ENCODE measurements at regions not wholly inside any gene's neighbourhood (a gene's known extent, or its start where the extent isn't known, plus 50 kb on each side); places are given as distances from the start of the nearest gene placed in this dataset.

DNA sequence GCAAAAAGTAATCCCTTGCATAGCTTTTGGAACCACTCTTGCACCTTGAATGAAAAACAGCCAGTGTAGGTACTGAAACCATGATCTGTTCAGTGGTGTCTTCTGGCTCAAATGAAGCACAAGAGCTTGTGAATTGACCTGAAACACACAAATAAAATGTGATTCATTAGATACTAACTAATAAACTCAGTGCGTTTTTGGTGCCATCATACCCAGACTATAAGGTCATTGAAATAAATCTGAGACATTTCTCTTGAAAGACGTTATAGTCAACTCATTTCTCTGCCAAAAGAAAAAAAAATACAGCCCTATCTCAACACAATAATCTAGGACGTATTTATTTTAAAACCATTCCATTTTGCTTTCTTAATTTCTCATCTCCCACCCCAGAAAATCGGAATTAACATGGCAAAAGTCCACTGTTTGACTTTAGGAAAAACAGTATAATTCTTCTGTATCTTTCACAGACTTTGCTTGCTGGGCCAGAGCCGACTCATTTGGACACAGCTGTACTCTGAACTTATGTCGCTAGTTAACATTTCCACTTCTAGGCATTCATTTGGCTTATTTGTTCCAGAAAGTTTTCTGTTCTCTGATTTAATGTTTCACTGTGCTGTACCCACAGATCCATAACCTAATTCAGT lies 284.9 kb upstream of the TBL1XR1 start:
- no peak for DNase-seq
- Histone ChIP-seq H3K36me3 (no peaks in the 10 kb centered on the region), H3K27ac (peak overlapping the region in 7 of 12 donors; percentile 3 to 66 (median 9)), H3K9me3 (peaks cover 0 to 15% (median 0%) of the 10 kb centered on the region in 12 donors), H3K4me3 (no peak overlapping the region), H3K27me3 (no peaks in the 10 kb centered on the region), H3K4me1 (peaks cover 0 to 28% (median 9%) of the 10 kb centered on the region in 12 donors)
- peak in 1 of 4 donors; percentile 46 for ATAC-seq
- WGBS, 4 donors = 72 to 83% (median 77%) methylated on average over 6 of the region's 6 CpGs
- intact Hi-C loops (cut with DNase I) = loop anchor here in 3 of 10 donors (10.0 kb wide), 2 partner anchors 117 to 233 kb away; no protein-coding TSS in a partner anchor
- TF ChIP-seq POLR2A (IDR thresholded peaks at IDR 0.05) = no peak
- TF ChIP-seq, protein P1, sequence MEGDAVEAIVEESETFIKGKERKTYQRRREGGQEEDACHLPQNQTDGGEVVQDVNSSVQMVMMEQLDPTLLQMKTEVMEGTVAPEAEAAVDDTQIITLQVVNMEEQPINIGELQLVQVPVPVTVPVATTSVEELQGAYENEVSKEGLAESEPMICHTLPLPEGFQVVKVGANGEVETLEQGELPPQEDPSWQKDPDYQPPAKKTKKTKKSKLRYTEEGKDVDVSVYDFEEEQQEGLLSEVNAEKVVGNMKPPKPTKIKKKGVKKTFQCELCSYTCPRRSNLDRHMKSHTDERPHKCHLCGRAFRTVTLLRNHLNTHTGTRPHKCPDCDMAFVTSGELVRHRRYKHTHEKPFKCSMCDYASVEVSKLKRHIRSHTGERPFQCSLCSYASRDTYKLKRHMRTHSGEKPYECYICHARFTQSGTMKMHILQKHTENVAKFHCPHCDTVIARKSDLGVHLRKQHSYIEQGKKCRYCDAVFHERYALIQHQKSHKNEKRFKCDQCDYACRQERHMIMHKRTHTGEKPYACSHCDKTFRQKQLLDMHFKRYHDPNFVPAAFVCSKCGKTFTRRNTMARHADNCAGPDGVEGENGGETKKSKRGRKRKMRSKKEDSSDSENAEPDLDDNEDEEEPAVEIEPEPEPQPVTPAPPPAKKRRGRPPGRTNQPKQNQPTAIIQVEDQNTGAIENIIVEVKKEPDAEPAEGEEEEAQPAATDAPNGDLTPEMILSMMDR (IDR thresholded peaks at IDR 0.05) = no peak

DNA sequence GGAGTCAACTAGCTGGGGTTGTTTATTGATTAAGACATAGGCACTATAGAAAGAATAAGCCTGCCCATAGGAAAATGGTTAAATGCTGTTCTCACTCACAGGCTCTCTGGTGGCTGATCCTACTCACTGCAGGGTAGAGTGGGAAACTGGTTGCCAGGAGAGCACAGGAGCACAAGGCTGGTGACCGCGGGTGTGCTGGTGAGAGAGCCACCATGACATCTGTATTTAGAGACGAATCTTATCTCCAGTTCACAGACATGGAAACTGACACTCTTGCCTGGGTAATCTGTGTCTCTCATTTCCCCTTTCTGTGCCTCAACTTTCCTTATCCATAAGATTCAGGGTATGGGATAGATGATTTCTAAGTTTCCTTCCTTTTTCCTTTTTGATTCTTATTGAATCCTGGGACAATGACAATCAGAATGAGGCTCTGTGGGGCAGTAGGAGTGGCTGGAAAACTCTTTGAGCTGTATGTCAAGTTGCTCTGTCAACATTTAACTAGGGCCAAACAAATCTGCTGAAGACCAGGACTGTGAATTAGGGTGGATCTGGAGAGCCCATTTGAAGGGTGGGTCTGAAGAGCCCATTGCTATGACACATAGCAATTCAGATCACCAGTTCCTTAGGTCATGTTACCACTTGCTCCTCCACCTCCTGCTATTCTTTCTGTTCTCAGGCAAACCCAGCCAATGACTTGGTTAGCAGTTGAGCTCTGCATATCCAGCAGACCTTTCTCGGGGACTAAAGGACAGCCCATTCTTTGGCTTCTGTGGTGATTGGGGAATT lies 286.1 kb upstream of the TBL1XR1 start:
- Histone ChIP-seq H3K27ac (no peak overlapping the region), H3K4me3 (no peak overlapping the region), H3K9me3 (peaks cover 0 to 15% (median 0%) of the 10 kb centered on the region in 12 donors), H3K4me1 (peaks cover 0 to 18% (median 5%) of the 10 kb centered on the region in 12 donors), H3K36me3 (no peaks in the 10 kb centered on the region), H3K27me3 (no peaks in the 10 kb centered on the region)
- WGBS, 4 donors = 65 to 74% (median 70%) methylated on average over 4 of the region's 4 CpGs
- intact Hi-C loops (cut with DNase I) = loop anchor here in 3 of 10 donors (10.0 kb wide), 2 partner anchors 119 to 231 kb away; no protein-coding TSS in a partner anchor
- ATAC-seq = no peak
- DNase-seq = no peak
- TF ChIP-seq, protein P1 (IDR thresholded peaks at IDR 0.05) = peak in 2 of 12 donors; percentile 5 to 26
- no peak for TF ChIP-seq POLR2A (IDR thresholded peaks at IDR 0.05)

DNA sequence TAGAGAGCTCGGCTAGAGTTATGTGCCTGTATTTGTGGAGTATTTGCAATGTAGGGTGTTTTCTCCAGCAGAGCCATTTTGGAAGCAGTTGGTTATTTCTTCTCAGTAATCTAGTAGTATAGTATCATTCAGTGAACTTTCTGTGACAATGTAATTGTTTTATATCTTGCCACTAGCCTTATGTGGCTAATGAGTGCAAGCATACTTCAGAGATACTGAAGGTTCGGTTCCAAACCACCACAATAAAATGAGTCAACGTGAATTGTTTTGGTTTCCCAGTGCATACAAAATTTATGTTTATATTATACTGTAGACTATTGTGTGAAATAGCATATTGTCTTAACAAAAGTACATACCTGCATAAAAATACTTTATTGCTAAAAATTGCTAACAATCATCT lies 286.9 kb upstream of the TBL1XR1 start:
- intact Hi-C loops (cut with DNase I) = loop anchor here in 3 of 10 donors (10.0 kb wide), 2 partner anchors 119 to 231 kb away; no protein-coding TSS in a partner anchor
- Histone ChIP-seq H3K27ac (no peak overlapping the region), H3K4me1 (peaks cover 0 to 13% (median under 1%) of the 10 kb centered on the region in 12 donors), H3K4me3 (no peak overlapping the region), H3K36me3 (no peaks in the 10 kb centered on the region), H3K9me3 (peaks cover 0 to 15% (median 0%) of the 10 kb centered on the region in 12 donors), H3K27me3 (no peaks in the 10 kb centered on the region)
- 90 to 97% (median 95%) methylated on average over 3 of the region's 3 CpGs for WGBS, 4 donors
- no peak for TF ChIP-seq POLR2A (IDR thresholded peaks at IDR 0.05)
- TF ChIP-seq, protein P1 (IDR thresholded peaks at IDR 0.05) = no peak
- ATAC-seq (no peak), DNase-seq (no peak)

DNA sequence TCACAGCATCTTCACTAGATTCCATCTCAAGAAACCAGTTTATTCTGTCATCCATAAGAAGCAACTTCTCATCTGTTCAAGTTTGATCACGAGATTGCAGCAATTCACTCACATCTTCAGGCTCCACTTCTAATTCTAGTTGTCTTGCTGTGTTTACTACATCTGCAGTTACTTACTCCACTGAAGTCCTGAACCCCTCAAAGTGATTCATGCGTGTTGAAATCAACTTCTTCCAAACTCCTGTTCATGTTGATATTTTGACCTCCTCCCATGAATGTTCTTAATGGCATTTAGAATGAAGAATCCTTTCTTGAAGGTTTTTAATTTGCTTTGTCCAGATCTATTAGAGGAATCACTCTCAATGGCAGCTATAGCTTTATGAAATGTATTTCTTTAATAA lies 287.6 kb upstream of the TBL1XR1 start:
- Histone ChIP-seq H3K4me3 (no peak overlapping the region), H3K27ac (no peak overlapping the region), H3K36me3 (no peaks in the 10 kb centered on the region), H3K27me3 (no peaks in the 10 kb centered on the region), H3K9me3 (peaks cover 0 to 15% (median 0%) of the 10 kb centered on the region in 12 donors), H3K4me1 (peaks cover 0 to 13% (median 0%) of the 10 kb centered on the region in 12 donors)
- intact Hi-C loops (cut with DNase I) = loop anchor here in 3 of 10 donors (10.0 kb wide), 2 partner anchors 120 to 230 kb away; no protein-coding TSS in a partner anchor
- WGBS, 4 donors = 94 to 99% (median 96%) methylated on average over 2 of the region's 2 CpGs
- ATAC-seq = no peak
- no peak for DNase-seq
- TF ChIP-seq POLR2A (IDR thresholded peaks at IDR 0.05) = no peak
- TF ChIP-seq, protein P1 (IDR thresholded peaks at IDR 0.05) = no peak

Measured in heart left ventricle (tissue), 16 donors.